ENCODE measurements at regions not wholly inside any gene's neighbourhood (a gene's known extent, or its start where the extent isn't known, plus 50 kb on each side); places are given as distances from the start of the nearest gene placed in this dataset.
A peak's percentile ranks its signal among the peaks of the same experiment; 100 is the strongest.

DNA sequence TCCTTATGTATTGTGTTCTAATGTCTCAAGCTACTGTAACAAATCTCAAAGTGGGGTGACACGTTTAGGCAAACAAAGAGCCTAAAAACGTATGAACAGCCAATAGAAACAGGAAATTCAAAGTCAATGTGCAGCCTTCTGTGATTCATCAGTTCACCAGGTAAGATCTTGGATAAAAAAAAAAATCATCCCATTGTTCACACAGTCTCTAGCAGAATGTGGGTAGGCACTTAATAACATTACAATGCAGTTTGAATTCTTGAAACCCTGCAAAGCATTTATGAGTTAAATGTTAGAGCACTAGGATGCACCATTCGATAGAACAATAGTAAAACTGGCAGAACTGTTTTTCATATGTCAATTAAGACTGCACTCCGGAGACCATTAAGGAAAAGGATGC is 88.2 kb upstream of the HDAC9 start (continued):
- TF ChIP-seq, protein P1, sequence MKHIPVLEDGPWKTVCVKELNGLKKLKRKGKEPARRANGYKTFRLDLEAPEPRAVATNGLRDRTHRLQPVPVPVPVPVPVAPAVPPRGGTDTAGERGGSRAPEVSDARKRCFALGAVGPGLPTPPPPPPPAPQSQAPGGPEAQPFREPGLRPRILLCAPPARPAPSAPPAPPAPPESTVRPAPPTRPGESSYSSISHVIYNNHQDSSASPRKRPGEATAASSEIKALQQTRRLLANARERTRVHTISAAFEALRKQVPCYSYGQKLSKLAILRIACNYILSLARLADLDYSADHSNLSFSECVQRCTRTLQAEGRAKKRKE (CRISPR knock-in tag; IDR thresholded peaks at IDR 0.05; ENCODE audit: low read depth): no peak

DNA sequence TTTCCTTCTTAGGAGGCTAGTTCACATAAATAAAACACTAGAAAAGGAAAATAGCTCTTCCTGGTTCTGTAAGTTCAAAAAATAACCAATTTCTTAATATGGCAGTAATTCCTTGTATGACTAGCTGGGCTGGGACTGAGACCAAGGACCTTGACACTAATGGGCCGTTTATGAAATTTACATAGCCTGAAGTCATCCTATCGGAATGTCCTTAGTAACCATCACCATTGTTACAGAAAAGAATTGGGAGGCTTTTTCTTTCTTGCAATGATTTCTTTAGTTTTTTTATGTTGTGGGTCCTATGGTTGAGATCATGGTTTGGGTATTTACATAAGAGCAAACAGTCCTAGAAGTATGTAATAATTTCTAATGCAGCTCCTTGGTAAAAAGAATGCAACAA is 87.1 kb upstream of the HDAC9 start:
- ATAC-seq (no peak), DNase-seq (ENCODE audit: low read depth in 1 of 2, low spot score in 1 of 2) (no peak), FAIRE-seq (no peak)
- WGBS (ENCODE audit: missing lambda C conversion rate): 31% methylated on average over 2 of the region's 2 CpGs
- TF ChIP-seq, protein P2, sequence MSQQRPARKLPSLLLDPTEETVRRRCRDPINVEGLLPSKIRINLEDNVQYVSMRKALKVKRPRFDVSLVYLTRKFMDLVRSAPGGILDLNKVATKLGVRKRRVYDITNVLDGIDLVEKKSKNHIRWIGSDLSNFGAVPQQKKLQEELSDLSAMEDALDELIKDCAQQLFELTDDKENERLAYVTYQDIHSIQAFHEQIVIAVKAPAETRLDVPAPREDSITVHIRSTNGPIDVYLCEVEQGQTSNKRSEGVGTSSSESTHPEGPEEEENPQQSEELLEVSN (IDR thresholded peaks at IDR 0.05; ENCODE audit: borderline replicate concordance, low read depth): no peak
- TF ChIP-seq ZNF302 (CRISPR knock-in tag; IDR thresholded peaks at IDR 0.05): no peak
- TF ChIP-seq RFX5 (IDR thresholded peaks at IDR 0.05): no peak
- TF ChIP-seq ZFP36 (IDR thresholded peaks at IDR 0.05; ENCODE audit: borderline replicate concordance, partially characterized antibody): no peak
- TF ChIP-seq, protein P3, sequence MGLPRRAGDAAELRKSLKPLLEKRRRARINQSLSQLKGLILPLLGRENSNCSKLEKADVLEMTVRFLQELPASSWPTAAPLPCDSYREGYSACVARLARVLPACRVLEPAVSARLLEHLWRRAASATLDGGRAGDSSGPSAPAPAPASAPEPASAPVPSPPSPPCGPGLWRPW (IDR thresholded peaks at IDR 0.05): no peak
- TF ChIP-seq, protein P4, sequence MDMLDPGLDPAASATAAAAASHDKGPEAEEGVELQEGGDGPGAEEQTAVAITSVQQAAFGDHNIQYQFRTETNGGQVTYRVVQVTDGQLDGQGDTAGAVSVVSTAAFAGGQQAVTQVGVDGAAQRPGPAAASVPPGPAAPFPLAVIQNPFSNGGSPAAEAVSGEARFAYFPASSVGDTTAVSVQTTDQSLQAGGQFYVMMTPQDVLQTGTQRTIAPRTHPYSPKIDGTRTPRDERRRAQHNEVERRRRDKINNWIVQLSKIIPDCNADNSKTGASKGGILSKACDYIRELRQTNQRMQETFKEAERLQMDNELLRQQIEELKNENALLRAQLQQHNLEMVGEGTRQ (IDR thresholded peaks at IDR 0.05): no peak
- TF ChIP-seq EP300 (IDR thresholded peaks at IDR 0.05): no peak
- TF ChIP-seq TP53 (CRISPR knock-in tag; IDR thresholded peaks at IDR 0.05): no peak
- no peak for TF ChIP-seq SMC3 (IDR thresholded peaks at IDR 0.05)
- Histone ChIP-seq H3K4me1 (no peaks in the 10 kb centered on the region), H3K4me2 (no peak overlapping the region), H3K9me3 (no peaks in the 10 kb centered on the region), H3K4me3 (no peak overlapping the region), H3K27ac (no peak overlapping the region)
- ChIA-PET CTCF (interaction anchor here (0.5 kb wide), 1 partner anchor 72 kb away, joined by 3 read pairs; no protein-coding TSS in a partner anchor), POLR2A (no interaction called here)

DNA sequence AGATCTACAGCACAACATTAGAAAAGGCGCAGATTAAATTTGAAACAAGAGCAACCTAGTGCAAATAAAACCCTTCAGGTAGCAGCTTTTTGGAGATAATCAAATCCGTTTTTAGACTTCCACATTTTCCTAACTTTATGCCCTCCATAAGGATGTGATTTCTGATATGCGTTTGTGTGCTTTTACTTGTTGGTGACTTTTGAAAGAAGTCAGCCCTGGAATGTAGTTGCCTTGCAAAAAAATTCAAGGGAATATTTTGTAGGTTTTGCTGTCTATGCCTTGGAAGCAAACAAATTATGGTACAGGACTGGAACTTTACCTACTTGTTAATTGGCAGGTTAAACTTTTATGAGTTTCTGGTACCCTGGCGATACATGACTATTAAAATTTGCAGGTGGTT is 86.7 kb upstream of the HDAC9 start:
- POLR2A ChIA-PET: no interaction called here
- DNase-seq (ENCODE audit: low read depth in 1 of 2, low spot score in 1 of 2): no peak
- CTCF ChIA-PET: interaction anchor here (0.5 kb wide), 1 partner anchor 71 kb away, joined by 3 read pairs; no protein-coding TSS in a partner anchor
- TF ChIP-seq FOXS1 (CRISPR knock-in tag; IDR thresholded peaks at IDR 0.05): no peak
- TF ChIP-seq RARB (CRISPR knock-in tag; IDR thresholded peaks at IDR 0.05): no peak
- no peak for TF ChIP-seq GATA3 (IDR thresholded peaks at IDR 0.05; ENCODE audit: borderline replicate concordance)
- no peak for TF ChIP-seq ZC3H11A (IDR thresholded peaks at IDR 0.05)
- no peak for TF ChIP-seq POLR2A (IDR thresholded peaks at IDR 0.05; ENCODE audit: low read length)
- TF ChIP-seq FOSL2 (IDR thresholded peaks at IDR 0.05): no peak
- no peak for TF ChIP-seq FOSL2 (CRISPR knock-in tag; IDR thresholded peaks at IDR 0.05)
- TF ChIP-seq ZFP36 (IDR thresholded peaks at IDR 0.05; ENCODE audit: borderline replicate concordance, partially characterized antibody): no peak
- no peak for TF ChIP-seq NR3C1 (IDR thresholded peaks at IDR 0.05)
- TF ChIP-seq PHF8 (IDR thresholded peaks at IDR 0.05; ENCODE audit: borderline replicate concordance, low read depth): no peak
- no peaks in the 10 kb centered on the region for H3K4me1 ChIP-seq
- no peak overlapping the region for H3K4me3 ChIP-seq
- WGBS (ENCODE audit: missing lambda C conversion rate): 58% methylated on average over 4 of the region's 4 CpGs
- H3K9me3 ChIP-seq: no peaks in the 10 kb centered on the region
- H3K4me2 ChIP-seq: no peak overlapping the region
- FAIRE-seq: no peak
- H3K27ac ChIP-seq: no peak overlapping the region
- ATAC-seq: no peak

DNA sequence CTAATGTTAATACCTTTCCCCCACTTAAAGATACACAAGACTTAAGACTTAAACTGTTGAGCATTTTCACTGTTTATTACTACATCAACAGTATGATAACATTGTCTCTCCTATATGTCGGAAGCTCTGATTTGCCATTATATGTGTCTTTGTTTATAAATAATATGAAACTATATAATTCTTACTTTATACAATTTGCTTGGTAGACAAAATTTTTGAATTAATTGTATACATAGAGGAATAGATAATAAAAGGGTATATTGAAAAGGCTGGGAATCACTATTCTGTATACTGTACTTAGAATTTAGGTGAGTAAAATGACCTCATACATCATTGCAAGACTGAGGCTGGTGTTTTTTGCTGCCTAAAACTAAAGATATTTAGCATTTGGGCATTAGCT is 82.1 kb upstream of the HDAC9 start:
- no peaks in the 10 kb centered on the region for H3K4me1 ChIP-seq
- ATAC-seq: no peak
- TF ChIP-seq, protein P2 (IDR thresholded peaks at IDR 0.05; ENCODE audit: borderline replicate concordance, low read depth): no peak
- TF ChIP-seq POLR2AphosphoS2 (conservative IDR thresholded peaks at IDR 0.05; ENCODE audit: low read length) (no peak), MAFK (IDR thresholded peaks at IDR 0.05; ENCODE audit: partially characterized antibody) (peak; percentile 37)
- TF ChIP-seq, protein P5, sequence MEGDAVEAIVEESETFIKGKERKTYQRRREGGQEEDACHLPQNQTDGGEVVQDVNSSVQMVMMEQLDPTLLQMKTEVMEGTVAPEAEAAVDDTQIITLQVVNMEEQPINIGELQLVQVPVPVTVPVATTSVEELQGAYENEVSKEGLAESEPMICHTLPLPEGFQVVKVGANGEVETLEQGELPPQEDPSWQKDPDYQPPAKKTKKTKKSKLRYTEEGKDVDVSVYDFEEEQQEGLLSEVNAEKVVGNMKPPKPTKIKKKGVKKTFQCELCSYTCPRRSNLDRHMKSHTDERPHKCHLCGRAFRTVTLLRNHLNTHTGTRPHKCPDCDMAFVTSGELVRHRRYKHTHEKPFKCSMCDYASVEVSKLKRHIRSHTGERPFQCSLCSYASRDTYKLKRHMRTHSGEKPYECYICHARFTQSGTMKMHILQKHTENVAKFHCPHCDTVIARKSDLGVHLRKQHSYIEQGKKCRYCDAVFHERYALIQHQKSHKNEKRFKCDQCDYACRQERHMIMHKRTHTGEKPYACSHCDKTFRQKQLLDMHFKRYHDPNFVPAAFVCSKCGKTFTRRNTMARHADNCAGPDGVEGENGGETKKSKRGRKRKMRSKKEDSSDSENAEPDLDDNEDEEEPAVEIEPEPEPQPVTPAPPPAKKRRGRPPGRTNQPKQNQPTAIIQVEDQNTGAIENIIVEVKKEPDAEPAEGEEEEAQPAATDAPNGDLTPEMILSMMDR (IDR thresholded peaks at IDR 0.05): no peak
- H3K4me3 ChIP-seq: no peak overlapping the region
- H3K4me2 ChIP-seq: no peak overlapping the region
- ChIA-PET CTCF (no interaction called here), POLR2A (no interaction called here)
- no peak for FAIRE-seq
- 89% methylated on average over 1 of the region's 1 CpG for WGBS (ENCODE audit: missing lambda C conversion rate)
- H3K9me3 ChIP-seq: no peaks in the 10 kb centered on the region
- H3K27ac ChIP-seq: no peak overlapping the region
- DNase-seq (ENCODE audit: low read depth in 1 of 2, low spot score in 1 of 2): no peak
